MCF 10A (cell line): ENCODE measurements at regions not wholly inside any gene's neighbourhood (a gene's known extent, or its start where the extent isn't known, plus 50 kb on each side); places are given as distances from the start of the nearest gene placed in this dataset.

ENCODE experiments used
- BruUV-seq: library from RNA; stranded (reverse); fragments of 400-500 nt; replicated peaks from 2 replicates; lab custom pipeline; 2021; lab: Mats Ljungman, UMichigan
- CTCF ChIA-PET: fragments of 300-600 bp; sonication (Branson Sonifier 250); formaldehyde crosslinking; extraction: SDS; loops from one replicate; lab custom pipeline; 2021; ENCODE audit warnings: antibody characterized with exemption, inconsistent platforms; lab: Yijun Ruan, JAX
- POLR2A ChIA-PET: fragments of 300-600, 350-650 bp; sonication (Branson Sonifier 250); formaldehyde crosslinking; extraction: SDS; loops from one replicate; lab custom pipeline; 2020; ENCODE audit warnings: antibody characterized with exemption, inconsistent platforms; lab: Yijun Ruan, JAX
- DNase-seq: peaks from one replicate; pipeline ENCODE4 v3.0.0-alpha.2; 2018; ENCODE audit not compliant: unreplicated experiment
- H3K27ac Mint-ChIP-seq: one replicate; pipeline ENCODE4 v1.8.0; 2022; ENCODE audit warnings: mild to moderate bottlenecking, low read depth, mixed read lengths; ENCODE audit not compliant: unreplicated experiment
- H3K27me3 Mint-ChIP-seq: one replicate; pipeline ENCODE4 v1.8.0; 2022; ENCODE audit warnings: mixed read lengths; ENCODE audit not compliant: insufficient read depth, unreplicated experiment
- H3K36me3 Mint-ChIP-seq: one replicate; pipeline ENCODE4 v1.8.0; 2022; ENCODE audit warnings: mild to moderate bottlenecking, moderate library complexity, mixed read lengths; ENCODE audit not compliant: insufficient read depth, unreplicated experiment
- H3K4me1 Mint-ChIP-seq: one replicate; pipeline ENCODE4 v1.8.0; 2022; ENCODE audit warnings: mixed read lengths; ENCODE audit not compliant: insufficient read depth, unreplicated experiment
- H3K4me3 Mint-ChIP-seq: one replicate; pipeline ENCODE4 v1.8.0; 2022; ENCODE audit warnings: mild to moderate bottlenecking, moderate library complexity, mixed read lengths; ENCODE audit not compliant: unreplicated experiment
- H3K9me3 Mint-ChIP-seq: one replicate; pipeline ENCODE4 v1.8.0; 2022; ENCODE audit warnings: mixed read lengths; ENCODE audit not compliant: unreplicated experiment
- CTCF ChIP-seq: fragments of 200-600 bp; IDR thresholded peaks from one replicate; pipeline ENCODE4 v1.8.0; 2022; ENCODE audit warnings: antibody characterized with exemption, mild to moderate bottlenecking; ENCODE audit not compliant: unreplicated experiment
- intact Hi-C: fragments of 100-400 bp; cut with micrococcal nuclease; formaldehyde crosslinking; loops from 2 replicates; pipeline ENCODE4 v1.14.1; 2022

- CTCF ChIA-PET, result interaction anchor here (0.7 to 1.1 kb wide), 2 partner anchors 12 to 30 kb away, joined by 4 read pairs; no protein-coding TSS in a partner anchor
- no peaks in the 10 kb centered on the region for H3K9me3 Mint-ChIP-seq
- POLR2A ChIA-PET, result no interaction called here
- DNase-seq, result no peak
- no peak overlapping the region for H3K4me3 Mint-ChIP-seq
- H3K27me3 Mint-ChIP-seq, result no peaks in the 10 kb centered on the region
- intact Hi-C loops, result no loop called here
- H3K36me3 Mint-ChIP-seq, result no peaks in the 10 kb centered on the region
- H3K27ac Mint-ChIP-seq, result no peak overlapping the region
- TF ChIP-seq CTCF, result no peak
- no peaks in the 10 kb centered on the region for H3K4me1 Mint-ChIP-seq
- no TSS peak for BruUV-seq
Measured at GRCh38 chr3:94349310-94349878, 286.5 kb downstream of the NSUN3 start.

GRCh38 chr3:94356581-94356980 lies 293.7 kb downstream of the NSUN3 start:
- H3K4me1 Mint-ChIP-seq, result no peaks in the 10 kb centered on the region
- H3K4me3 Mint-ChIP-seq, result no peak overlapping the region
- peaks cover 10% of the 10 kb centered on the region for H3K27me3 Mint-ChIP-seq
- no peak for DNase-seq
- ChIA-PET CTCF (interaction anchor here (0.6 to 0.7 kb wide), 2 partner anchors 19 to 121 kb away, joined by 3 to 5 read pairs; no protein-coding TSS in a partner anchor), POLR2A (no interaction called here)
- H3K27ac Mint-ChIP-seq, result no peak overlapping the region
- no peak for TF ChIP-seq CTCF
- intact Hi-C loops, result no loop called here
- BruUV-seq, result no TSS peak
- H3K9me3 Mint-ChIP-seq, result no peaks in the 10 kb centered on the region
- H3K36me3 Mint-ChIP-seq, result no peaks in the 10 kb centered on the region

DNA sequence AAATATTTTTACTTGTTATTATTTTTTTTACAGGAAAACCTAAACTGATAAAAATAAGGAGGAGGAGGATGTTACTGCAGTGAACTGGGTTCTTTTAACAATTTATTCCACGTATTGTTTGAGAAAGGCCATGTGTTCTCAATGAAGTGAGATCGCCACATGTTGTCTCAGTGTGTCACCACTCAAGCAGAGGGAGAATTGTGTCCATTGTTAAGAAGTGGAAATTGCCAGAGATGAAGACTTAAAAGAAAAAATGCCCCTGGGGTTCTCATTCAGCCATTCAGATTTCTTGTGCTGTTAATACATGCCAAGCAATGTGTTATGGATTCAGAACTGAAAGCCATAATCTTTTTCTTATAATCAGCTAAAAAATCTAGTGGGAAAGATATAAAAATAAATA lies 297.1 kb downstream of the NSUN3 start:
- H3K4me3 Mint-ChIP-seq, result no peak overlapping the region
- CTCF ChIA-PET, result interaction anchor here (0.6 to 1.1 kb wide), 2 partner anchors 15 to 355 kb away, joined by 3 to 6 read pairs; no protein-coding TSS in a partner anchor

DNA sequence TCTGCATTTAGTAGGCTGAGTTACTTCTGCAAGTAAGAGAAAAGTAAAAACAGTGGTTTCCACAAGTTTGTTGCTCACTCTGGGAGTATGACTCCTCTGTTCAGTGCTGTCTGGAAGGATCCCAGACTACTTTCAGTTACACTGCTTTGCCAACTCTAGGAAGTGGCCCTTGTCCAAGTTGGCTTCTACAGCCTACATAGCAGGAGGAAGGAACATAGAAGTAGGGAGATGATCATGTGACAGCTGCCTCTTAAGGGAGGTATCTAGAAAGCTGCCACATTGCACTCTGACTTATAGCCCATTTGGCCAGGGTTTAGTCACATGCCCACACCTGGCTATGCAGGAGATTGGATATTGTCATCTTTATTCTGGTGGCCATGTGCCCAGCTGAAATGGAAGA lies 298.1 kb downstream of the NSUN3 start:
- no TSS peak for BruUV-seq
- Mint-ChIP-seq H3K4me1 (no peaks in the 10 kb centered on the region), H3K4me3 (no peak overlapping the region), H3K36me3 (no peaks in the 10 kb centered on the region), H3K27ac (no peak overlapping the region), H3K27me3 (peaks cover 10% of the 10 kb centered on the region), H3K9me3 (no peaks in the 10 kb centered on the region)
- POLR2A ChIA-PET, result no interaction called here
- peak; percentile 43 for DNase-seq
- TF ChIP-seq CTCF, result no peak
- CTCF ChIA-PET, result interaction anchor here (1.1 kb wide), 1 partner anchor 16 kb away, joined by 3 read pairs; no protein-coding TSS in a partner anchor
- intact Hi-C loops, result no loop called here

More for the DNA sequence above, 297.1 kb downstream of the NSUN3 start:
- no TSS peak for BruUV-seq
- H3K4me1 Mint-ChIP-seq, result no peaks in the 10 kb centered on the region
- H3K36me3 Mint-ChIP-seq, result no peaks in the 10 kb centered on the region
- peaks cover 10% of the 10 kb centered on the region for H3K27me3 Mint-ChIP-seq
- TF ChIP-seq CTCF, result no peak
- intact Hi-C loops, result no loop called here
- H3K27ac Mint-ChIP-seq, result no peak overlapping the region
- POLR2A ChIA-PET, result interaction anchor here (0.6 kb wide), 1 partner anchor 224 kb away, joined by 3 read pairs; no protein-coding TSS in a partner anchor
- no peaks in the 10 kb centered on the region for H3K9me3 Mint-ChIP-seq
- DNase-seq, result no peak
